ENCODE measurements at regions not wholly inside any gene's neighbourhood (a gene's known extent, or its start where the extent isn't known, plus 50 kb on each side); places are given as distances from the start of the nearest gene placed in this dataset.
"Not testable (repeated sequence)": the region's sequence is repeated elsewhere in the genome, so short reads cannot be mapped to it uniquely, and the experiment has no call there.

- Mint-ChIP-seq H3K4me1 (no peaks in the 10 kb centered on the region), H3K27me3 (no peaks in the 10 kb centered on the region), H3K9me3 (no peaks in the 10 kb centered on the region), H3K4me3 (no peak overlapping the region), H3K36me3 (ENCODE audit: low read depth) (no peaks in the 10 kb centered on the region), H3K27ac (no peak overlapping the region)
- no peak for ATAC-seq (replicated peaks)
Observed at GRCh38 chr5:17061973-17062470, 125.9 kb upstream of the MYO10 start.

- ATAC-seq (replicated peaks); H3K9me3 Mint-ChIP-seq; H3K27ac Mint-ChIP-seq; H3K27me3 Mint-ChIP-seq; H3K4me3 Mint-ChIP-seq; H3K4me1 Mint-ChIP-seq; H3K36me3 Mint-ChIP-seq (ENCODE audit: low read depth): not testable (repeated sequence)
Observed at GRCh38 chr5:17062741-17063140, 126.7 kb upstream of the MYO10 start.

- Mint-ChIP-seq H3K9me3 (no peaks in the 10 kb centered on the region), H3K4me3 (no peak overlapping the region), H3K36me3 (ENCODE audit: low read depth) (no peaks in the 10 kb centered on the region), H3K27ac (no peak overlapping the region), H3K4me1 (no peaks in the 10 kb centered on the region), H3K27me3 (no peaks in the 10 kb centered on the region)
- no peak for ATAC-seq (replicated peaks)
Observed at GRCh38 chr5:17064241-17064640, 128.2 kb upstream of the MYO10 start.

- H3K27me3 Mint-ChIP-seq = no peaks in the 10 kb centered on the region
- H3K36me3 Mint-ChIP-seq (ENCODE audit: low read depth) = no peaks in the 10 kb centered on the region
- H3K4me1 Mint-ChIP-seq = no peaks in the 10 kb centered on the region
- H3K9me3 Mint-ChIP-seq = no peaks in the 10 kb centered on the region
- no peak overlapping the region for H3K27ac Mint-ChIP-seq
- ATAC-seq (replicated peaks) = no peak
- H3K4me3 Mint-ChIP-seq = no peak overlapping the region
Observed at GRCh38 chr5:17065458-17065857, 129.4 kb upstream of the MYO10 start.

GRCh38 chr5:17066026-17066425 lies 129.9 kb upstream of the MYO10 start:
- ATAC-seq (replicated peaks); H3K27ac Mint-ChIP-seq; H3K27me3 Mint-ChIP-seq; H3K4me3 Mint-ChIP-seq; H3K4me1 Mint-ChIP-seq; H3K36me3 Mint-ChIP-seq (ENCODE audit: low read depth); H3K9me3 Mint-ChIP-seq: not testable (repeated sequence)

- no peak for ATAC-seq (replicated peaks)
- no peaks in the 10 kb centered on the region for H3K9me3 Mint-ChIP-seq
- H3K36me3 Mint-ChIP-seq (ENCODE audit: low read depth) = no peaks in the 10 kb centered on the region
- peaks cover 3% of the 10 kb centered on the region for H3K27me3 Mint-ChIP-seq
- no peaks in the 10 kb centered on the region for H3K4me1 Mint-ChIP-seq
- H3K27ac Mint-ChIP-seq = no peak overlapping the region
- no peak overlapping the region for H3K4me3 Mint-ChIP-seq
Observed at GRCh38 chr5:17067657-17068392, 131.7 kb upstream of the MYO10 start.

- Mint-ChIP-seq H3K4me3 (no peak overlapping the region), H3K9me3 (no peaks in the 10 kb centered on the region), H3K27ac (no peak overlapping the region), H3K36me3 (ENCODE audit: low read depth) (no peaks in the 10 kb centered on the region), H3K27me3 (peaks cover 3% of the 10 kb centered on the region), H3K4me1 (no peaks in the 10 kb centered on the region)
- ATAC-seq (replicated peaks) = no peak
Observed at GRCh38 chr5:17069995-17070511, 134.0 kb upstream of the MYO10 start.

DNA sequence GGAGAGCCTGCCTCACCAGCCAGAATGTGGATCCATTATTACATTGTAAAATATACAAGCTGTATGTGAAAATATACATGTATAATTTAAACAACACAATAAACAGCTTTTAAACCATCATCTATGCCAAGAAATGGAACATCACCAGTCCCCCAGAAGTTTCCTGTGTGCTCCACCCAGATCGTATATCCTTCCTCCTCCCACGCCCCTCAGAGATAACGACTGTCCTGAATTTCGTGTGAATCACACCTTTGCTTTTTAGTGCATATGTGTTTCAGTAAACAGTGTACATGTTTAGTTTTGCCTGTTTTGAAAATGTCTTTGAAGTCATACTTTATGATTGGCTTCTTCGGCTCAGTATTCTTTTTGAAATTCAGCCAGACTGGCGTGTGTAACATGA lies 134.6 kb upstream of the MYO10 start:
- ATAC-seq (replicated peaks) = no peak
- Mint-ChIP-seq H3K4me3 (no peak overlapping the region), H3K4me1 (no peaks in the 10 kb centered on the region), H3K27me3 (peaks cover 3% of the 10 kb centered on the region), H3K27ac (no peak overlapping the region), H3K36me3 (ENCODE audit: low read depth) (no peaks in the 10 kb centered on the region), H3K9me3 (no peaks in the 10 kb centered on the region)

- no peaks in the 10 kb centered on the region for H3K4me1 Mint-ChIP-seq
- H3K4me3 Mint-ChIP-seq = no peak overlapping the region
- peaks cover 7% of the 10 kb centered on the region for H3K9me3 Mint-ChIP-seq
- H3K36me3 Mint-ChIP-seq (ENCODE audit: low read depth) = no peaks in the 10 kb centered on the region
- no peak overlapping the region for H3K27ac Mint-ChIP-seq
- no peak for ATAC-seq (replicated peaks)
- H3K27me3 Mint-ChIP-seq = peaks cover 13% of the 10 kb centered on the region
Observed at GRCh38 chr5:17075236-17075635, 139.1 kb upstream of the MYO10 start.

- Mint-ChIP-seq H3K36me3 (ENCODE audit: low read depth) (no peaks in the 10 kb centered on the region), H3K27me3 (peaks cover 10% of the 10 kb centered on the region), H3K4me3 (no peak overlapping the region), H3K27ac (no peak overlapping the region), H3K9me3 (peaks cover 7% of the 10 kb centered on the region), H3K4me1 (no peaks in the 10 kb centered on the region)
- no peak for ATAC-seq (replicated peaks)
Observed at GRCh38 chr5:17076272-17076671, 140.2 kb upstream of the MYO10 start.

- ATAC-seq (replicated peaks) = no peak
- Mint-ChIP-seq H3K36me3 (ENCODE audit: low read depth) (no peaks in the 10 kb centered on the region), H3K4me3 (no peak overlapping the region), H3K27ac (no peak overlapping the region), H3K9me3 (peaks cover 7% of the 10 kb centered on the region), H3K27me3 (peaks cover 10% of the 10 kb centered on the region), H3K4me1 (no peaks in the 10 kb centered on the region)
Observed at GRCh38 chr5:17077440-17078233, 139.8 kb upstream of the BASP1 start.

DNA sequence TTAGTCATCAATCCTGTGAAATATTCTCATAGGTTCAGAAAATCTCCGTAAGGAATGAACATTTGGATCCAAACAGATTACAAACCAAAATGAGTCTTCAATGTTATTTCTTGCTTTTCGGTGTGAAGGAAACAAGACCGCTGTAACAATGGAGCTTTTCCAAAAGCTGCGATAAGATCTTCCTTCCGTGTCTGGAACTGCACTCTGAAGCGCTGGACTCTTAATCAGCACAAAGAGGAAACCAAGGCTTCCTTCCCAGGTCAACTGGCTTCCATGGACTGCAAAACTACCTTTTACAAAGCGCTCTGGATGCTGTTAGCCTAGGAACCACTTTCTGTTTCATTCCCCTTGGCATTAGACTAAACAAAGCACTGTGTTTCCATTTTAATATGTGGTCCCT lies 137.9 kb upstream of the BASP1 start:
- Mint-ChIP-seq H3K9me3 (peaks cover 7% of the 10 kb centered on the region), H3K27me3 (peaks cover 10% of the 10 kb centered on the region), H3K4me1 (no peaks in the 10 kb centered on the region), H3K4me3 (no peak overlapping the region), H3K27ac (no peak overlapping the region), H3K36me3 (ENCODE audit: low read depth) (no peaks in the 10 kb centered on the region)
- ATAC-seq (replicated peaks) = no peak

- H3K36me3 Mint-ChIP-seq (ENCODE audit: low read depth) = no peaks in the 10 kb centered on the region
- H3K4me1 Mint-ChIP-seq = no peaks in the 10 kb centered on the region
- H3K4me3 Mint-ChIP-seq = no peak overlapping the region
- H3K27me3 Mint-ChIP-seq = peaks cover 10% of the 10 kb centered on the region
- no peak overlapping the region for H3K27ac Mint-ChIP-seq
- no peak for ATAC-seq (replicated peaks)
- peaks cover 7% of the 10 kb centered on the region for H3K9me3 Mint-ChIP-seq
Observed at GRCh38 chr5:17080361-17080760, 137.1 kb upstream of the BASP1 start.

DNA sequence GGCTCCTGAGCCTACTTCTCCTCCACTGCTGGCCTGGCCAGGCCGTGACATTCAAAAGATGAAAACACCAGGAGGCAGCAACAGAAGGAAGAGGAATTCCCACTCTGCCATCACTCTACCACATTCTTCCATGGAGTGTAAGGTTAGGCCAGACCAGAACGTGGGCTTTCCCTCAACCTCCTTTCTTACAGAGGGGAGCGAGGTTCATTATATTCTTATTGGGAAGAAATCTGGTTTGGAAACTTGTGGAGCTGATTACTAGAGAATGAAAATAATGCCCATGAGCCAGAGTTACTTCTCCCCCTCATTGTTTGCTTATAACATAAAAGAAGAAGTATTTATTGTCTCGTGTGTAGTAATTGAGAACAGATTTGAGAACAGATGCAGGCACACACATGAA lies 136.3 kb upstream of the BASP1 start:
- H3K4me3 Mint-ChIP-seq = no peak overlapping the region
- H3K27ac Mint-ChIP-seq = no peak overlapping the region
- ATAC-seq (replicated peaks) = no peak
- H3K27me3 Mint-ChIP-seq = peaks cover 7% of the 10 kb centered on the region
- H3K4me1 Mint-ChIP-seq = no peaks in the 10 kb centered on the region
- no peaks in the 10 kb centered on the region for H3K36me3 Mint-ChIP-seq (ENCODE audit: low read depth)
- peaks cover 4% of the 10 kb centered on the region for H3K9me3 Mint-ChIP-seq

DNA sequence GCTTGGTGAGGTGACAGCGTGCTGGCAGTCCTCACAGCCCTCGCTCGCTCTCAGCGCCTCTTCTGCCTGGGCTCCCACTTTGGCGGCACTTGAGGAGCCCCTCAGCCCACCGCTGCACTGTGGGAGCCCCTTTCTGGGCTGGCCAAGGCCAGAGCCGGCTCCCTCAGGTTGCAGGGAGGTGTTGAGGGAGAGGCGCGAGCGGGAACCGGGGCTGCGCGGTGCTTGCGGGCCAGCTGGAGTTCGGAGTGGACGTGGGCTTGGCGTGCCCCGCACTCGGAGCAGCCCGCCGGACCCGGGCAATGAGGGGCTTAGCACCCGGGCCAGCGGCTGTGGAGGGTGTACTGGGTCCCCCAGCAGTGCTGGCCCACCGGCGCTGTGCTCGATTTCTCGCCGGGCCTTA lies 134.2 kb upstream of the BASP1 start:
- ATAC-seq (replicated peaks); H3K27me3 Mint-ChIP-seq; H3K4me1 Mint-ChIP-seq; H3K27ac Mint-ChIP-seq; H3K4me3 Mint-ChIP-seq; H3K36me3 Mint-ChIP-seq (ENCODE audit: low read depth); H3K9me3 Mint-ChIP-seq: not testable (repeated sequence)
